H9 (cell line): ENCODE measurements at regions not wholly inside any gene's neighbourhood (a gene's known extent, or its start where the extent isn't known, plus 50 kb on each side); places are given as distances from the start of the nearest gene placed in this dataset.

Experiments
- DNase-seq: peaks from one replicate; pipeline ENCODE4 v3.0.0-alpha.2; 2017
- H2AFZ ChIP-seq: one replicate; pipeline ENCODE4 v1.6.1; 2013; ENCODE audit warnings: mild to moderate bottlenecking, low read length, control low read depth, moderate library complexity
- H2AK5ac ChIP-seq: 2 replicates; pipeline ENCODE4 v1.6.1; 2013; ENCODE audit warnings: low read length, control low read depth, mixed read lengths; ENCODE audit not compliant: insufficient read length
- H2BK120ac ChIP-seq: one replicate; pipeline ENCODE4 v1.6.1; 2013; ENCODE audit warnings: low read depth, mild to moderate bottlenecking, low read length, control low read depth, inconsistent platforms; ENCODE audit not compliant: poor library complexity, severe bottlenecking
- H2BK12ac ChIP-seq: 2 replicates; pipeline ENCODE4 v1.6.1; 2013; ENCODE audit warnings: low read length, control low read depth, mixed read lengths, low read depth; ENCODE audit not compliant: insufficient read length
- H2BK15ac ChIP-seq: 2 replicates; pipeline ENCODE4 v1.6.1; 2013; ENCODE audit warnings: low read depth, low read length, control low read depth
- H2BK20ac ChIP-seq: one replicate; pipeline ENCODE4 v1.6.1; 2013; ENCODE audit warnings: low read depth, mild to moderate bottlenecking, low read length, control low read depth, inconsistent platforms; ENCODE audit not compliant: poor library complexity, severe bottlenecking
- H2BK5ac ChIP-seq: 2 replicates; pipeline ENCODE4 v1.6.1; 2013; ENCODE audit warnings: low read length, control low read depth, mixed read lengths; ENCODE audit not compliant: insufficient read length
- H3K14ac ChIP-seq: 2 replicates; pipeline ENCODE4 v1.6.1; 2013; ENCODE audit warnings: low read length, control low read depth; ENCODE audit not compliant: insufficient read depth
- H3K18ac ChIP-seq: 2 replicates; pipeline ENCODE4 v1.6.1; 2013; ENCODE audit warnings: low read depth, mild to moderate bottlenecking, mixed read lengths, low read length, control low read depth; ENCODE audit not compliant: insufficient read length
- H3K23ac ChIP-seq: 2 replicates; pipeline ENCODE4 v1.6.1; 2013; ENCODE audit warnings: low read length, control low read depth, mixed read lengths, low read depth; ENCODE audit not compliant: insufficient read length
- H3K23me2 ChIP-seq: 2 replicates; pipeline ENCODE4 v1.6.1; 2013; ENCODE audit warnings: low read depth, mild to moderate bottlenecking, mixed read lengths, low read length, control low read depth; ENCODE audit not compliant: insufficient read length, poor library complexity, severe bottlenecking
- H3K27ac ChIP-seq: 2 replicates; pipeline ENCODE4 v1.5.1; 2013; ENCODE audit warnings: low read length, control low read depth, mixed read lengths, low read depth; ENCODE audit not compliant: insufficient read length
- H3K27me3 ChIP-seq: 2 replicates; pipeline ENCODE4 v1.6.1; 2013; ENCODE audit warnings: low read length, control low read depth, inconsistent platforms; ENCODE audit not compliant: insufficient read depth
- H3K4ac ChIP-seq: 2 replicates; pipeline ENCODE4 v1.6.1; 2013; ENCODE audit warnings: low read depth, mild to moderate bottlenecking, control low read depth, inconsistent platforms, low read length, moderate library complexity
- H3K4me1 ChIP-seq: 2 replicates; pipeline ENCODE4 v1.6.1; 2013; ENCODE audit warnings: low read length, control low read depth, inconsistent platforms; ENCODE audit not compliant: insufficient read depth
- H3K4me2 ChIP-seq: 2 replicates; pipeline ENCODE4 v1.6.1; 2013; ENCODE audit warnings: low read length, control low read depth, mixed read lengths; ENCODE audit not compliant: insufficient read length, insufficient read depth
- H3K56ac ChIP-seq: 2 replicates; pipeline ENCODE4 v1.6.1; 2013; ENCODE audit warnings: low read depth, mild to moderate bottlenecking, mixed read lengths, low read length, control low read depth; ENCODE audit not compliant: insufficient read length
- H3K79me1 ChIP-seq: 2 replicates; pipeline ENCODE4 v1.6.1; 2013; ENCODE audit warnings: low read depth, mild to moderate bottlenecking, moderate library complexity, low read length, control low read depth, inconsistent platforms; ENCODE audit not compliant: insufficient read depth, poor library complexity, severe bottlenecking
- H3K79me2 ChIP-seq: 2 replicates; pipeline ENCODE4 v1.6.1; 2013; ENCODE audit warnings: low read length, control low read depth, inconsistent platforms; ENCODE audit not compliant: insufficient read depth
- H3K9ac ChIP-seq: 2 replicates; pipeline ENCODE4 v1.6.1; 2013; ENCODE audit warnings: low read length, control low read depth, mixed read lengths; ENCODE audit not compliant: insufficient read length; ENCODE audit errors: extremely low read depth
- H3K9me3 ChIP-seq: one replicate; pipeline ENCODE4 v1.6.1; 2013; ENCODE audit warnings: low read depth, low read length, inconsistent platforms; ENCODE audit not compliant: control insufficient read depth
- H3T11ph ChIP-seq: one replicate; pipeline ENCODE4 v1.6.1; 2013; ENCODE audit warnings: mild to moderate bottlenecking, low read length, control low read depth, inconsistent platforms
- H4K20me1 ChIP-seq: one replicate; pipeline ENCODE4 v1.6.1; 2013; ENCODE audit not compliant: control insufficient read depth, insufficient read length, insufficient read depth
- H4K5ac ChIP-seq: 2 replicates; pipeline ENCODE4 v1.6.1; 2013; ENCODE audit warnings: low read depth, mild to moderate bottlenecking, mixed read lengths, low read length, control low read depth; ENCODE audit not compliant: insufficient read length
- H4K8ac ChIP-seq: replicated peaks from 2 replicates; pipeline ENCODE4 v1.6.1; 2013; ENCODE audit warnings: low read length, control low read depth, mixed read lengths, low read depth; ENCODE audit not compliant: insufficient read length
- H4K91ac ChIP-seq: 2 replicates; pipeline ENCODE4 v1.6.1; 2013; ENCODE audit warnings: low read depth, mild to moderate bottlenecking, moderate library complexity, mixed read lengths, low read length, control low read depth; ENCODE audit not compliant: insufficient read length
- H3K27ac Mint-ChIP-seq, 3 experiments: 2 replicates in 2 of 3; 3 replicates in 1 of 3; pipeline ENCODE4 v1.8.0; 2020 to 2021; ENCODE audit warnings: mixed read lengths in 3 of 3, mild to moderate bottlenecking in 1 of 3, moderate library complexity in 1 of 3
- H3K27me3 Mint-ChIP-seq: 2 replicates; pipeline ENCODE4 v1.8.0; 2021; ENCODE audit warnings: low read depth, mild to moderate bottlenecking, moderate library complexity, mixed read lengths
- H3K36me3 Mint-ChIP-seq, 3 experiments: 2 replicates in 2 of 3; 3 replicates in 1 of 3; pipeline ENCODE4 v1.8.0; 2020 to 2021; ENCODE audit warnings: low read depth in 3 of 3, mixed read lengths in 3 of 3; ENCODE audit not compliant: insufficient read depth in 1 of 3
- H3K4me1 Mint-ChIP-seq, 2 experiments: 2 replicates each; pipeline ENCODE4 v1.8.0; 2020; ENCODE audit warnings: mixed read lengths in 2 of 2
- H3K4me3 Mint-ChIP-seq, 2 experiments: 2 replicates in 1 of 2; 3 replicates in 1 of 2; pipeline ENCODE4 v1.8.0; 2020 to 2021; ENCODE audit warnings: mild to moderate bottlenecking in 2 of 2, mixed read lengths in 2 of 2, moderate library complexity in 1 of 2
- H3K9me3 Mint-ChIP-seq, 2 experiments: 2 replicates in 1 of 2; 3 replicates in 1 of 2; pipeline ENCODE4 v1.8.0; 2020; ENCODE audit warnings: mild to moderate bottlenecking in 2 of 2, mixed read lengths in 2 of 2, moderate library complexity in 1 of 2
- CTCF ChIP-seq: fragments of 200-600 bp; sonication (generic); conservative IDR thresholded peaks from 3 replicates; pipeline ENCODE4 v1.8.0; 2021; ENCODE audit warnings: antibody characterized with exemption, mild to moderate bottlenecking
- WGBS: extraction: QIAGEN DNeasy Blood & Tissue Kit; methylation state at CpG from one replicate; pipeline ENCODE4 v1.1.7; 2013; ENCODE audit warnings: missing lambda C conversion rate, low lambda C conversion rate, mixed read lengths; ENCODE audit not compliant: insufficient read length; ENCODE audit errors: extremely low coverage; 5-methylcytosine and 5-hydroxymethylcytosine counted together

GRCh38 chr1:119302011-119302410 is 66.6 kb upstream of the HAO2 start:
- peaks cover 2% of the 10 kb centered on the region; the same call in 1 of the 2 replicates for H3K4me1 ChIP-seq
- no peaks in the 10 kb centered on the region for H3K79me1 ChIP-seq
- H3K4ac ChIP-seq, result no peak overlapping the region
- no peak for TF ChIP-seq CTCF
- H3K18ac ChIP-seq, result no peak overlapping the region
- H4K5ac ChIP-seq, result no peak overlapping the region
- no peak overlapping the region for H3K9ac ChIP-seq
- H2BK120ac ChIP-seq, result no peak overlapping the region
- H2BK5ac ChIP-seq, result no peak overlapping the region
- H2BK20ac ChIP-seq, result no peak overlapping the region
- H3K9me3 ChIP-seq, result no peaks in the 10 kb centered on the region
- no peak overlapping the region for H2AFZ ChIP-seq
- no CpG with 5 or more reads among the region's 3 CpGs for WGBS
- Mint-ChIP-seq H3K4me3 (no peak overlapping the region), H3K9me3 (no peaks in the 10 kb centered on the region), H3K4me1 (peaks cover 6 to 9% of the 10 kb centered on the region in 2 experiments), H3K27me3 (0 out of 2 replicates have a peak, but pooled peaks cover 3% of the 10 kb centered on the region), H3K36me3 (no peaks in the 10 kb centered on the region; a peak in 1 of 7 replicates), H3K27ac (no peak overlapping the region)
- no peak overlapping the region for H3K4me2 ChIP-seq
- no peak overlapping the region for H4K8ac ChIP-seq
- H2BK15ac ChIP-seq, result no peak overlapping the region
- H4K91ac ChIP-seq, result no peak overlapping the region
- H2BK12ac ChIP-seq, result no peak overlapping the region
- no peaks in the 10 kb centered on the region for H4K20me1 ChIP-seq
- H3T11ph ChIP-seq, result no peak overlapping the region
- no peak overlapping the region for H3K27ac ChIP-seq
- no peak overlapping the region for H3K14ac ChIP-seq
- H3K23ac ChIP-seq, result no peak overlapping the region
- H3K79me2 ChIP-seq, result no peaks in the 10 kb centered on the region
- H2AK5ac ChIP-seq, result no peak overlapping the region
- H3K27me3 ChIP-seq, result no peaks in the 10 kb centered on the region
- no peak for DNase-seq
- H3K23me2 ChIP-seq, result no peaks in the 10 kb centered on the region
- no peak overlapping the region for H3K56ac ChIP-seq
